ENCODE measurements at regions not wholly inside any gene's neighbourhood (a gene's known extent, or its start where the extent isn't known, plus 50 kb on each side); places are given as distances from the start of the nearest gene placed in this dataset.

GRCh38 chr5:68661237-68661636, 432.6 kb upstream of the SLC30A5 start:
- H3K27me3 ChIP-seq, result no peaks in the 10 kb centered on the region
- 74 to 85% methylated on average over 2 of the region's 2 CpGs for WGBS, 2 donors (ENCODE audit: low coverage in 1 of 2)
- H3K9me3 ChIP-seq, result no peaks in the 10 kb centered on the region
- no peaks in the 10 kb centered on the region for H3K36me3 ChIP-seq
- H3K4me1 ChIP-seq, result no peaks in the 10 kb centered on the region
- H3K4me3 ChIP-seq, result no peak overlapping the region
- ATAC-seq, result no peak
- TF ChIP-seq, protein P1, sequence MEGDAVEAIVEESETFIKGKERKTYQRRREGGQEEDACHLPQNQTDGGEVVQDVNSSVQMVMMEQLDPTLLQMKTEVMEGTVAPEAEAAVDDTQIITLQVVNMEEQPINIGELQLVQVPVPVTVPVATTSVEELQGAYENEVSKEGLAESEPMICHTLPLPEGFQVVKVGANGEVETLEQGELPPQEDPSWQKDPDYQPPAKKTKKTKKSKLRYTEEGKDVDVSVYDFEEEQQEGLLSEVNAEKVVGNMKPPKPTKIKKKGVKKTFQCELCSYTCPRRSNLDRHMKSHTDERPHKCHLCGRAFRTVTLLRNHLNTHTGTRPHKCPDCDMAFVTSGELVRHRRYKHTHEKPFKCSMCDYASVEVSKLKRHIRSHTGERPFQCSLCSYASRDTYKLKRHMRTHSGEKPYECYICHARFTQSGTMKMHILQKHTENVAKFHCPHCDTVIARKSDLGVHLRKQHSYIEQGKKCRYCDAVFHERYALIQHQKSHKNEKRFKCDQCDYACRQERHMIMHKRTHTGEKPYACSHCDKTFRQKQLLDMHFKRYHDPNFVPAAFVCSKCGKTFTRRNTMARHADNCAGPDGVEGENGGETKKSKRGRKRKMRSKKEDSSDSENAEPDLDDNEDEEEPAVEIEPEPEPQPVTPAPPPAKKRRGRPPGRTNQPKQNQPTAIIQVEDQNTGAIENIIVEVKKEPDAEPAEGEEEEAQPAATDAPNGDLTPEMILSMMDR (IDR thresholded peaks at IDR 0.05), result peak in 1 of 4 experiments; percentile 33
- no peak for TF ChIP-seq POLR2A (IDR thresholded peaks at IDR 0.05)
- no peak overlapping the region for H3K27ac ChIP-seq

- Histone ChIP-seq H3K27me3 (no peaks in the 10 kb centered on the region), H3K4me3 (no peak overlapping the region), H3K9me3 (no peaks in the 10 kb centered on the region), H3K36me3 (no peaks in the 10 kb centered on the region), H3K4me1 (no peaks in the 10 kb centered on the region), H3K27ac (no peak overlapping the region)
- ATAC-seq, result no peak
- TF ChIP-seq EP300 (IDR thresholded peaks at IDR 0.05), result no peak
- TF ChIP-seq POLR2A (IDR thresholded peaks at IDR 0.05), result no peak
- no peak for TF ChIP-seq POLR2AphosphoS5 (IDR thresholded peaks at IDR 0.05)
- TF ChIP-seq, protein P1 (IDR thresholded peaks at IDR 0.05), result no peak
Measured at GRCh38 chr5:68662804-68663307, 431.0 kb upstream of the SLC30A5 start.

GRCh38 chr5:68669864-68670575, 423.8 kb upstream of the SLC30A5 start:
- Histone ChIP-seq H3K27me3 (no peaks in the 10 kb centered on the region), H3K4me3 (no peak overlapping the region), H3K27ac (no peak overlapping the region), H3K36me3 (no peaks in the 10 kb centered on the region), H3K4me1 (no peaks in the 10 kb centered on the region), H3K9me3 (no peaks in the 10 kb centered on the region)
- ATAC-seq, result no peak
- WGBS, 2 donors (ENCODE audit: low coverage in 1 of 2), result 53 to 63% methylated on average over 7 to 8 of the region's 8 CpGs
- TF ChIP-seq, protein P1 (IDR thresholded peaks at IDR 0.05), result no peak
- TF ChIP-seq EP300 (IDR thresholded peaks at IDR 0.05) (no peak), POLR2A (IDR thresholded peaks at IDR 0.05) (no peak), POLR2AphosphoS5 (IDR thresholded peaks at IDR 0.05) (no peak)

- peak overlapping the region in 1 of 2 donors; percentile 17 for H3K4me3 ChIP-seq
- H3K4me1 ChIP-seq, result no peaks in the 10 kb centered on the region
- no peak for ATAC-seq
- no peak overlapping the region for H3K27ac ChIP-seq
- WGBS, 2 donors (ENCODE audit: low coverage in 1 of 2), result 43 to 55% methylated on average over 7 to 8 of the region's 8 CpGs
- H3K27me3 ChIP-seq, result no peaks in the 10 kb centered on the region
- H3K36me3 ChIP-seq, result no peaks in the 10 kb centered on the region
- TF ChIP-seq POLR2A (IDR thresholded peaks at IDR 0.05), result no peak
- TF ChIP-seq, protein P1 (IDR thresholded peaks at IDR 0.05), result no peak
- TF ChIP-seq EP300 (IDR thresholded peaks at IDR 0.05), result no peak
- TF ChIP-seq POLR2AphosphoS5 (IDR thresholded peaks at IDR 0.05), result no peak
- no peaks in the 10 kb centered on the region for H3K9me3 ChIP-seq
Measured at GRCh38 chr5:68673106-68673822, 420.6 kb upstream of the SLC30A5 start.

- no peak overlapping the region for H3K27ac ChIP-seq
Measured at GRCh38 chr5:68673823-68674180, 420.0 kb upstream of the SLC30A5 start.

More at GRCh38 chr5:68673823-68674180, 420.0 kb upstream of the SLC30A5 start:
- WGBS, 2 donors (ENCODE audit: low coverage in 1 of 2), result 81 to 84% methylated on average over 6 of the region's 6 CpGs
- Histone ChIP-seq H3K27me3 (no peaks in the 10 kb centered on the region), H3K9me3 (no peaks in the 10 kb centered on the region), H3K36me3 (no peaks in the 10 kb centered on the region), H3K4me3 (no peak overlapping the region), H3K4me1 (no peaks in the 10 kb centered on the region)
- TF ChIP-seq EP300 (IDR thresholded peaks at IDR 0.05) (no peak), POLR2A (IDR thresholded peaks at IDR 0.05) (no peak), POLR2AphosphoS5 (IDR thresholded peaks at IDR 0.05) (no peak)
- TF ChIP-seq, protein P1 (IDR thresholded peaks at IDR 0.05), result no peak
- ATAC-seq, result no peak

Measured in gastroesophageal sphincter (tissue), 4 donors.